NCI-H524 treated with DMSO at 0.1 percent for 48 hours (cell line): ENCODE measurements at regions not wholly inside any gene's neighbourhood (a gene's known extent, or its start where the extent isn't known, plus 50 kb on each side); places are given as distances from the start of the nearest gene placed in this dataset.
"Not testable (repeated sequence)": the region's sequence is repeated elsewhere in the genome, so short reads cannot be mapped to it uniquely, and the experiment has no call there.

Experiments
- DNase-seq: peaks from one replicate; lab custom pipeline; 2025; lab: John Stamatoyannopoulos, UW

GRCh38 chr3:187473778-187474406 lies 105.7 kb downstream of the RTP4 start:
- no peak for DNase-seq

- not testable (repeated sequence) for DNase-seq
Measured at GRCh38 chr3:187466306-187466705, 98.1 kb downstream of the RTP4 start.

- DNase-seq: no peak
Measured at GRCh38 chr3:187465503-187465902, 97.3 kb downstream of the RTP4 start.

- no peak for DNase-seq
Measured at GRCh38 chr3:187464682-187465081, 96.5 kb downstream of the RTP4 start.

GRCh38 chr3:187458921-187459320 lies 90.7 kb downstream of the RTP4 start:
- DNase-seq: no peak

GRCh38 chr3:187458383-187458782 lies 90.2 kb downstream of the RTP4 start:
- DNase-seq: no peak

- DNase-seq: peak; percentile 67
Measured at GRCh38 chr3:187456250-187456649, 88.1 kb downstream of the RTP4 start.

GRCh38 chr3:187454085-187454815 lies 86.1 kb downstream of the RTP4 start:
- DNase-seq: no peak

GRCh38 chr3:187450431-187451190 lies 82.4 kb downstream of the RTP4 start:
- DNase-seq: no peak

- no peak for DNase-seq
Measured at GRCh38 chr3:187448674-187449073, 80.5 kb downstream of the RTP4 start.

- no peak for DNase-seq
Measured at GRCh38 chr3:187447737-187448136, 79.6 kb downstream of the RTP4 start.

- DNase-seq: no peak
Measured at GRCh38 chr3:187445356-187445755, 77.2 kb downstream of the RTP4 start.

- DNase-seq: no peak
Measured at GRCh38 chr3:187434524-187434923, 66.3 kb downstream of the RTP4 start.

GRCh38 chr3:187430576-187430975 lies 62.4 kb downstream of the RTP4 start:
- DNase-seq: no peak
